ENCODE measurements at regions not wholly inside any gene's neighbourhood (a gene's known extent, or its start where the extent isn't known, plus 50 kb on each side); places are given as distances from the start of the nearest gene placed in this dataset.

GRCh38 chr10:83083831-83084230 is 1055.5 kb upstream of the GHITM start:
- TF ChIP-seq CTCF (IDR thresholded peaks at IDR 0.05) (no peak), POLR2A (IDR thresholded peaks at IDR 0.05) (no peak)
